HepG2 (cell line): ENCODE measurements at regions not wholly inside any gene's neighbourhood (a gene's known extent, or its start where the extent isn't known, plus 50 kb on each side); places are given as distances from the start of the nearest gene placed in this dataset.

Experiments
- ARNTL ChIP-seq: sonication (generic); formaldehyde crosslinking; IDR thresholded peaks from 2 replicates; pipeline ENCODE4 v1.4.0; 2020; ENCODE audit warnings: mild to moderate bottlenecking, missing genetic modification reagents
- DNMT3B ChIP-seq: conservative IDR thresholded peaks from 2 replicates; pipeline ENCODE4 v1.6.1; 2016; ENCODE audit warnings: missing biosample characterization, control low read depth
- EP300 ChIP-seq, 3 experiments: sonication (generic) in 1 of 3; formaldehyde crosslinking in 1 of 3; IDR thresholded peaks; 2 replicates each; pipeline versions ENCODE4 v1.5.1 to v1.6.1; 2011 to 2020; ENCODE audit warnings: low read depth in 2 of 3, low read length in 2 of 3, borderline replicate concordance in 1 of 3, improper control_type of control experiment in 1 of 3, mild to moderate bottlenecking in 1 of 3, missing genetic modification reagents in 1 of 3, moderate library complexity in 1 of 3
- FOXJ3 ChIP-seq: sonication (generic); formaldehyde crosslinking; IDR thresholded peaks from 2 replicates; pipeline ENCODE4 v1.4.0; 2020; ENCODE audit warnings: missing genetic modification reagents, mild to moderate bottlenecking, borderline replicate concordance
- MAZ ChIP-seq, 2 experiments: sonication (generic) in 1 of 2; formaldehyde crosslinking in 1 of 2; IDR thresholded peaks; 2 replicates each; pipeline versions ENCODE4 v1.5.0 to v1.6.1; 2012 to 2020; ENCODE audit warnings: low read depth in 2 of 2, mild to moderate bottlenecking in 2 of 2, borderline replicate concordance in 1 of 2, improper control_type of control experiment in 1 of 2, low read length in 1 of 2, missing genetic modification reagents in 1 of 2, moderate library complexity in 1 of 2
- RNF2 ChIP-seq: fragments of 450-650 bp; conservative IDR thresholded peaks from 2 replicates; pipeline ENCODE4 v1.6.1; 2016; ENCODE audit warnings: low read depth
- TCF12 ChIP-seq, 2 experiments: fragments of 450-650 bp in 1 of 2; sonication (generic) in 1 of 2; formaldehyde crosslinking in 1 of 2; IDR thresholded peaks; 2 replicates each; pipeline versions ENCODE4 v1.6.1 to v1.8.0; 2017 to 2022; ENCODE audit warnings: antibody characterized with exemption in 1 of 2, mild to moderate bottlenecking in 1 of 2, missing genetic modification reagents in 1 of 2, moderate library complexity in 1 of 2
- YY1 ChIP-seq: IDR thresholded peaks from 2 replicates; pipeline ENCODE4 v1.6.1; 2011; ENCODE audit warnings: low read length, low read depth, moderate library complexity, mild to moderate bottlenecking; ENCODE audit not compliant: insufficient read depth, insufficient replicate concordance
- ZNF33A ChIP-seq: sonication (generic); formaldehyde crosslinking; IDR thresholded peaks from 2 replicates; pipeline ENCODE4 v1.5.1; 2020; ENCODE audit warnings: missing genetic modification reagents, mild to moderate bottlenecking, moderate library complexity, borderline replicate concordance
- ZNF83 ChIP-seq: sonication (generic); formaldehyde crosslinking; IDR thresholded peaks from 2 replicates; pipeline ENCODE4 v1.4.0; 2020; ENCODE audit warnings: missing genetic modification reagents, mild to moderate bottlenecking, borderline replicate concordance
- TF ChIP-seq, protein P1 (sequence below): sonication (generic); formaldehyde crosslinking; IDR thresholded peaks from one replicate; pipeline ENCODE4 v1.5.1; 2020; ENCODE audit warnings: mild to moderate bottlenecking, missing genetic modification reagents; ENCODE audit errors: not compliant biosample characterization
- TF ChIP-seq, protein P2 (sequence below): sonication (generic); formaldehyde crosslinking; conservative IDR thresholded peaks from 2 replicates; pipeline ENCODE4 v1.8.0; 2022; ENCODE audit warnings: low read depth, missing genetic modification reagents
- TF ChIP-seq, protein P3 (sequence below): sonication (generic); formaldehyde crosslinking; IDR thresholded peaks from 2 replicates; pipeline ENCODE4 v1.5.0; 2020; ENCODE audit warnings: mild to moderate bottlenecking, missing genetic modification reagents, moderate library complexity
- TF ChIP-seq, protein P4 (sequence below): fragments of 450-650 bp; IDR thresholded peaks from 2 replicates; pipeline ENCODE4 v1.6.1; 2016

DNA sequence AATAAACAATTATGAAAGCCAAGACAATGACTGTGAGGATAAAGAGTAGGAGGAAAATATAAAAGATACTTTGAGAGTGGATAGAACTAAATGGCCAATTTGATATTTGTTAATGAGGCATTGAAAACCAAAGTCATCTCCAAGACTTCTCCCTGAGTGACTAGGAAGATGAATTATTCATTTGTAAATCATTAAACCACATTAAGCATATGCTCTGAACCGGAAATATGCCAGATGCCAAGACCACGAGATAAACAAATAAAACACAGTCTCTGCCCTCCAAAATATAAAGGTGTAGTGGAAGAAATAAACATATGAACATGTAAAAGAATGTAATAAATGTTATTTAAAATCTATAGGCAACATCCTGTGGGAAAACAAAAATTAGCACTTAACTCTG is 78.8 kb downstream of the MRPL39 start:
- TF ChIP-seq MAZ (IDR thresholded peaks at IDR 0.05; ENCODE audit: borderline replicate concordance, low read depth, low read length) (no peak), MAZ (CRISPR knock-in tag; IDR thresholded peaks at IDR 0.05; ENCODE audit: low read depth) (no peak), RNF2 (no peak), ZNF33A (CRISPR knock-in tag) (no peak), ZNF83 (no peak), YY1 (no peak), TCF12 (IDR thresholded peaks at IDR 0.05) (no peak), TCF12 (CRISPR knock-in tag; IDR thresholded peaks at IDR 0.05) (no peak), DNMT3B (CRISPR knock-in tag) (no peak), ARNTL (CRISPR knock-in tag) (no peak), FOXJ3 (CRISPR knock-in tag) (no peak), EP300 (IDR thresholded peaks at IDR 0.05; ENCODE audit: low read depth in 2 of 2, low read length in 2 of 2) (no peak), EP300 (CRISPR knock-in tag; IDR thresholded peaks at IDR 0.05; ENCODE audit: borderline replicate concordance) (no peak)
- TF ChIP-seq, protein P1, sequence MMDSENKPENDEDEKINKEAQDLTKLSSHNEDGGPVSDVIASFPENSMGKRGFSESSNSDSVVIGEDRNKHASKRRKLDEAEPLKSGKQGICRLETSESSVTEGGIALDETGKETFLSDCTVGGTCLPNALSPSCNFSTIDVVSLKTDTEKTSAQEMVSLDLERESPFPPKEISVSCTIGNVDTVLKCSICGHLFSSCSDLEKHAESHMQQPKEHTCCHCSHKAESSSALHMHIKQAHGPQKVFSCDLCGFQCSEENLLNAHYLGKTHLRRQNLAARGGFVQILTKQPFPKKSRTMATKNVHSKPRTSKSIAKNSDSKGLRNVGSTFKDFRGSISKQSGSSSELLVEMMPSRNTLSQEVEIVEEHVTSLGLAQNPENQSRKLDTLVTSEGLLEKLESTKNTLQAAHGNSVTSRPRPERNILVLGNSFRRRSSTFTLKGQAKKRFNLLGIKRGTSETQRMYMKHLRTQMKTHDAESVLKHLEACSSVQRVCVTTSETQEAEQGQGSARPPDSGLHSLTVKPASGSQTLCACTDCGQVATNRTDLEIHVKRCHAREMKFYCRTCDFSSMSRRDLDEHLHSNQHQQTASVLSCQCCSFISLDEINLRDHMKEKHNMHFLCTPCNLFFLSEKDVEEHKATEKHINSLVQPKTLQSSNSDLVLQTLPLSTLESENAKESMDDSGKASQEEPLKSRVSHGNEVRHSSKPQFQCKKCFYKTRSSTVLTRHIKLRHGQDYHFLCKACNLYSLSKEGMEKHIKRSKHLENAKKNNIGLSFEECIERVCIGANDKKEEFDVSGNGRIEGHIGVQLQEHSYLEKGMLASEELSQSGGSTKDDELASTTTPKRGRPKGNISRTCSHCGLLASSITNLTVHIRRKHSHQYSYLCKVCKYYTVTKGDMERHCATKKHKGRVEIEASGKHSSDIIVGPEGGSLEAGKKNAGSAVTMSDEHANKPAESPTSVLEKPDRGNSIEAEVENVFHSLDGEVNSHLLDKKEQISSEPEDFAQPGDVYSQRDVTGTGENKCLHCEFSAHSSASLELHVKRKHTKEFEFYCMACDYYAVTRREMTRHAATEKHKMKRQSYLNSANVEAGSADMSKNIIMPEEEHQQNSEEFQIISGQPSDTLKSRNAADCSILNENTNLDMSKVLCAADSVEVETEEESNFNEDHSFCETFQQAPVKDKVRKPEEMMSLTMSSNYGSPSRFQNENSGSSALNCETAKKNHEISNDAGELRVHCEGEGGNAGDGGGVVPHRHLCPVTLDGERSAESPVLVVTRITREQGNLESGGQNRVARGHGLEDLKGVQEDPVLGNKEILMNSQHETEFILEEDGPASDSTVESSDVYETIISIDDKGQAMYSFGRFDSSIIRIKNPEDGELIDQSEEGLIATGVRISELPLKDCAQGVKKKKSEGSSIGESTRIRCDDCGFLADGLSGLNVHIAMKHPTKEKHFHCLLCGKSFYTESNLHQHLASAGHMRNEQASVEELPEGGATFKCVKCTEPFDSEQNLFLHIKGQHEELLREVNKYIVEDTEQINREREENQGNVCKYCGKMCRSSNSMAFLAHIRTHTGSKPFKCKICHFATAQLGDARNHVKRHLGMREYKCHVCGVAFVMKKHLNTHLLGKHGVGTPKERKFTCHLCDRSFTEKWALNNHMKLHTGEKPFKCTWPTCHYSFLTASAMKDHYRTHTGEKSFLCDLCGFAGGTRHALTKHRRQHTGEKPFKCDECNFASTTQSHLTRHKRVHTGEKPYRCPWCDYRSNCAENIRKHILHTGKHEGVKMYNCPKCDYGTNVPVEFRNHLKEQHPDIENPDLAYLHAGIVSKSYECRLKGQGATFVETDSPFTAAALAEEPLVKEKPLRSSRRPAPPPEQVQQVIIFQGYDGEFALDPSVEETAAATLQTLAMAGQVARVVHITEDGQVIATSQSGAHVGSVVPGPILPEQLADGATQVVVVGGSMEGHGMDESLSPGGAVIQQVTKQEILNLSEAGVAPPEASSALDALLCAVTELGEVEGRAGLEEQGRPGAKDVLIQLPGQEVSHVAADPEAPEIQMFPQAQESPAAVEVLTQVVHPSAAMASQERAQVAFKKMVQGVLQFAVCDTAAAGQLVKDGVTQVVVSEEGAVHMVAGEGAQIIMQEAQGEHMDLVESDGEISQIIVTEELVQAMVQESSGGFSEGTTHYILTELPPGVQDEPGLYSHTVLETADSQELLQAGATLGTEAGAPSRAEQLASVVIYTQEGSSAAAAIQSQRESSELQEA (CRISPR knock-in tag) = no peak
- TF ChIP-seq, protein P2, sequence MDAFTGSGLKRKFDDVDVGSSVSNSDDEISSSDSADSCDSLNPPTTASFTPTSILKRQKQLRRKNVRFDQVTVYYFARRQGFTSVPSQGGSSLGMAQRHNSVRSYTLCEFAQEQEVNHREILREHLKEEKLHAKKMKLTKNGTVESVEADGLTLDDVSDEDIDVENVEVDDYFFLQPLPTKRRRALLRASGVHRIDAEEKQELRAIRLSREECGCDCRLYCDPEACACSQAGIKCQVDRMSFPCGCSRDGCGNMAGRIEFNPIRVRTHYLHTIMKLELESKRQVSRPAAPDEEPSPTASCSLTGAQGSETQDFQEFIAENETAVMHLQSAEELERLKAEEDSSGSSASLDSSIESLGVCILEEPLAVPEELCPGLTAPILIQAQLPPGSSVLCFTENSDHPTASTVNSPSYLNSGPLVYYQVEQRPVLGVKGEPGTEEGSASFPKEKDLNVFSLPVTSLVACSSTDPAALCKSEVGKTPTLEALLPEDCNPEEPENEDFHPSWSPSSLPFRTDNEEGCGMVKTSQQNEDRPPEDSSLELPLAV (CRISPR knock-in tag) = no peak
- TF ChIP-seq, protein P3, sequence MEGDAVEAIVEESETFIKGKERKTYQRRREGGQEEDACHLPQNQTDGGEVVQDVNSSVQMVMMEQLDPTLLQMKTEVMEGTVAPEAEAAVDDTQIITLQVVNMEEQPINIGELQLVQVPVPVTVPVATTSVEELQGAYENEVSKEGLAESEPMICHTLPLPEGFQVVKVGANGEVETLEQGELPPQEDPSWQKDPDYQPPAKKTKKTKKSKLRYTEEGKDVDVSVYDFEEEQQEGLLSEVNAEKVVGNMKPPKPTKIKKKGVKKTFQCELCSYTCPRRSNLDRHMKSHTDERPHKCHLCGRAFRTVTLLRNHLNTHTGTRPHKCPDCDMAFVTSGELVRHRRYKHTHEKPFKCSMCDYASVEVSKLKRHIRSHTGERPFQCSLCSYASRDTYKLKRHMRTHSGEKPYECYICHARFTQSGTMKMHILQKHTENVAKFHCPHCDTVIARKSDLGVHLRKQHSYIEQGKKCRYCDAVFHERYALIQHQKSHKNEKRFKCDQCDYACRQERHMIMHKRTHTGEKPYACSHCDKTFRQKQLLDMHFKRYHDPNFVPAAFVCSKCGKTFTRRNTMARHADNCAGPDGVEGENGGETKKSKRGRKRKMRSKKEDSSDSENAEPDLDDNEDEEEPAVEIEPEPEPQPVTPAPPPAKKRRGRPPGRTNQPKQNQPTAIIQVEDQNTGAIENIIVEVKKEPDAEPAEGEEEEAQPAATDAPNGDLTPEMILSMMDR = no peak
- TF ChIP-seq, protein P4, sequence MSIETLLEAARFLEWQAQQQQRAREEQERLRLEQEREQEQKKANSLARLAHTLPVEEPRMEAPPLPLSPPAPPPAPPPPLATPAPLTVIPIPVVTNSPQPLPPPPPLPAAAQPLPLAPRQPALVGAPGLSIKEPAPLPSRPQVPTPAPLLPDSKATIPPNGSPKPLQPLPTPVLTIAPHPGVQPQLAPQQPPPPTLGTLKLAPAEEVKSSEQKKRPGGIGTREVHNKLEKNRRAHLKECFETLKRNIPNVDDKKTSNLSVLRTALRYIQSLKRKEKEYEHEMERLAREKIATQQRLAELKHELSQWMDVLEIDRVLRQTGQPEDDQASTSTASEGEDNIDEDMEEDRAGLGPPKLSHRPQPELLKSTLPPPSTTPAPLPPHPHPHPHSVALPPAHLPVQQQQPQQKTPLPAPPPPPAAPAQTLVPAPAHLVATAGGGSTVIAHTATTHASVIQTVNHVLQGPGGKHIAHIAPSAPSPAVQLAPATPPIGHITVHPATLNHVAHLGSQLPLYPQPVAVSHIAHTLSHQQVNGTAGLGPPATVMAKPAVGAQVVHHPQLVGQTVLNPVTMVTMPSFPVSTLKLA = no peak
